ENCODE measurements at regions not wholly inside any gene's neighbourhood (a gene's known extent, or its start where the extent isn't known, plus 50 kb on each side); places are given as distances from the start of the nearest gene placed in this dataset.

- no peak for DNase-seq (ENCODE audit: low read depth)
- H3K4me3 ChIP-seq (ENCODE audit: low read depth, low read length) = no peak overlapping the region
- no peak for TF ChIP-seq CTCF (IDR thresholded peaks at IDR 0.05; ENCODE audit: insufficient read depth, low read depth, low read length)
Measured at GRCh38 chr7:38051311-38051710, 126.7 kb upstream of the STARD3NL start.

GRCh38 chr7:38051786-38052185, 126.3 kb upstream of the STARD3NL start:
- DNase-seq (ENCODE audit: low read depth) = no peak

GRCh38 chr7:38052786-38053185, 125.3 kb upstream of the STARD3NL start:
- TF ChIP-seq CTCF (IDR thresholded peaks at IDR 0.05; ENCODE audit: insufficient read depth, low read depth, low read length) = no peak
- DNase-seq (ENCODE audit: low read depth) = no peak

More at GRCh38 chr7:38051786-38052185, 126.3 kb upstream of the STARD3NL start:
- H3K4me3 ChIP-seq (ENCODE audit: low read depth, low read length) = no peak overlapping the region
- no peak for TF ChIP-seq CTCF (IDR thresholded peaks at IDR 0.05; ENCODE audit: insufficient read depth, low read depth, low read length)

GRCh38 chr7:38054199-38054598, 123.8 kb upstream of the STARD3NL start:
- no peak for TF ChIP-seq CTCF (IDR thresholded peaks at IDR 0.05; ENCODE audit: insufficient read depth, low read depth, low read length)
- no peak overlapping the region for H3K4me3 ChIP-seq (ENCODE audit: low read depth, low read length)
- no peak for DNase-seq (ENCODE audit: low read depth)

More at GRCh38 chr7:38052786-38053185, 125.3 kb upstream of the STARD3NL start:
- H3K4me3 ChIP-seq (ENCODE audit: low read depth, low read length) = no peak overlapping the region

GRCh38 chr7:38057829-38058228, 120.2 kb upstream of the STARD3NL start:
- DNase-seq (ENCODE audit: low read depth) = no peak
- no peak for TF ChIP-seq CTCF (IDR thresholded peaks at IDR 0.05; ENCODE audit: insufficient read depth, low read depth, low read length)
- no peak overlapping the region for H3K4me3 ChIP-seq (ENCODE audit: low read depth, low read length)

GRCh38 chr7:38060116-38060515, 117.9 kb upstream of the STARD3NL start:
- no peak for DNase-seq (ENCODE audit: low read depth)
- no peak for TF ChIP-seq CTCF (IDR thresholded peaks at IDR 0.05; ENCODE audit: insufficient read depth, low read depth, low read length)
- no peak overlapping the region for H3K4me3 ChIP-seq (ENCODE audit: low read depth, low read length)

- H3K4me3 ChIP-seq (ENCODE audit: low read depth, low read length) = no peak overlapping the region
- TF ChIP-seq CTCF (IDR thresholded peaks at IDR 0.05; ENCODE audit: insufficient read depth, low read depth, low read length) = no peak
- no peak for DNase-seq (ENCODE audit: low read depth)
Measured at GRCh38 chr7:38060637-38061036, 117.4 kb upstream of the STARD3NL start.

Data from fibroblast of villous mesenchyme (primary cell).